ENCODE measurements at regions not wholly inside any gene's neighbourhood (a gene's known extent, or its start where the extent isn't known, plus 50 kb on each side); places are given as distances from the start of the nearest gene placed in this dataset.

- DNase-seq (ENCODE audit: extremely low read depth, low read depth): no peak
- TF ChIP-seq, protein P1, sequence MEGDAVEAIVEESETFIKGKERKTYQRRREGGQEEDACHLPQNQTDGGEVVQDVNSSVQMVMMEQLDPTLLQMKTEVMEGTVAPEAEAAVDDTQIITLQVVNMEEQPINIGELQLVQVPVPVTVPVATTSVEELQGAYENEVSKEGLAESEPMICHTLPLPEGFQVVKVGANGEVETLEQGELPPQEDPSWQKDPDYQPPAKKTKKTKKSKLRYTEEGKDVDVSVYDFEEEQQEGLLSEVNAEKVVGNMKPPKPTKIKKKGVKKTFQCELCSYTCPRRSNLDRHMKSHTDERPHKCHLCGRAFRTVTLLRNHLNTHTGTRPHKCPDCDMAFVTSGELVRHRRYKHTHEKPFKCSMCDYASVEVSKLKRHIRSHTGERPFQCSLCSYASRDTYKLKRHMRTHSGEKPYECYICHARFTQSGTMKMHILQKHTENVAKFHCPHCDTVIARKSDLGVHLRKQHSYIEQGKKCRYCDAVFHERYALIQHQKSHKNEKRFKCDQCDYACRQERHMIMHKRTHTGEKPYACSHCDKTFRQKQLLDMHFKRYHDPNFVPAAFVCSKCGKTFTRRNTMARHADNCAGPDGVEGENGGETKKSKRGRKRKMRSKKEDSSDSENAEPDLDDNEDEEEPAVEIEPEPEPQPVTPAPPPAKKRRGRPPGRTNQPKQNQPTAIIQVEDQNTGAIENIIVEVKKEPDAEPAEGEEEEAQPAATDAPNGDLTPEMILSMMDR (IDR thresholded peaks at IDR 0.05; ENCODE audit: low read depth, low read length): no peak
Measured at GRCh38 chr5:5633579-5633978, 211.1 kb downstream of the ICE1 start.

DNA sequence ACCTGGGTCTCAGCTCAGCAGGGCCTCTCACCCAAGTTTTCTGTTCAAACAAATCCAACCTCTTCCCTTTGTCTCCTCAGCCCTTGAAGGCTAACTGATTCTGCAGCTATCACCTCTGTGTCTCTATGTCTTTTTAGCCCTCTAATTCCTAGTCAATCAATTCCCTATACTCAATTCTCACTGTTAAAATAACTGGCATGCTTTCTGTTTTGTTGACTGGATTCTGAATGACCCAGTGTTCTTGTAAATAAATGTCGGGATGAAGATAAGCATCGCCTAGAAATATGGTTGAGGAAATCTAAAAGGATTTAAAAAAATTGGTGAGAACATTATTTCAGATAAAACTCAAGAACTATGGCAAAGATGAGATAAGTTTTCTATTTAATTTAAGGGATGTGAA is 210.2 kb downstream of the ICE1 start:
- TF ChIP-seq, protein P1 (IDR thresholded peaks at IDR 0.05; ENCODE audit: low read depth, low read length): no peak
- no peak for DNase-seq (ENCODE audit: extremely low read depth, low read depth)

- DNase-seq (ENCODE audit: extremely low read depth, low read depth): no peak
- TF ChIP-seq, protein P1 (IDR thresholded peaks at IDR 0.05; ENCODE audit: low read depth, low read length): no peak
Measured at GRCh38 chr5:5629607-5629978, 207.1 kb downstream of the ICE1 start.

- TF ChIP-seq, protein P1 (IDR thresholded peaks at IDR 0.05; ENCODE audit: low read depth, low read length): no peak
- DNase-seq (ENCODE audit: extremely low read depth, low read depth): no peak
Measured at GRCh38 chr5:5628866-5629606, 206.6 kb downstream of the ICE1 start.

DNA sequence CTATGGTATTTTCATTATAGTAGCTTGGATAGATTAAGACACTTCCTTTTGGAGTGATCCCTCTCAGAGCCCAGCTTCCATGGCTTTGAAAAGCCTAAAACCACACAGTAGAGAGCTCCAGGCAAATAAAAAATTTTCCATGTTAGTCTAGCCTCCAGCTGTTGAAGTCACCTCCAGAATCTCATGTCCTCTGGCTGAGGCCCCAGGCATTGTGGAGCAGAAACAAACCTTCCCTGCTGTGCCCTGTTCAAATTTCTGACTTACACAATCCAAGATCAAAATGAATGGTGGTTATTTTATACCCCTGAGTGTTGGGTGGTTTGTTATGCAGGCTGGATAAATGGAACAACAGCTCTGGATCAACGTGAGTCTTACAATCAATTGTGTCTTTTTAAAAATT is 203.9 kb downstream of the ICE1 start:
- DNase-seq (ENCODE audit: extremely low read depth, low read depth): no peak
- TF ChIP-seq, protein P1 (IDR thresholded peaks at IDR 0.05; ENCODE audit: low read depth, low read length): no peak

DNA sequence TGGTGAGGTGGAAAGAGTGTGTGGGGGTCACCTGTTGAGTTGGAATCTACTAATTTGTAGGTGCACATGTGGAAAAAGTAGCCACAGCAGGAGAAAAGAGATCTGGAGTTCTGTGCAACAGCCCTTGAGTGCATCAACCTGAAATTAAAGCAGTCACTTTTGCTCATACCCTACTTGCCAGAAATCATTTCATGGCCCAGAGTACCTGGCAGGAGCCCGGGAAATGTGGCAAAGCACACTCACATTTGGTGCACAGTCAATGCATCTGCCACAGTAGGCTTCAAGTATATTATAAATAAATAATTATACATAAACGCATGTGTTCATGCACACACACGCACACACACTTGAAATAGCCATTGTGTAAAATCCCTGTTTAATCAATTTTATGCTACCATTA is 203.0 kb downstream of the ICE1 start:
- TF ChIP-seq, protein P1 (IDR thresholded peaks at IDR 0.05; ENCODE audit: low read depth, low read length): no peak
- DNase-seq (ENCODE audit: extremely low read depth, low read depth): no peak

DNA sequence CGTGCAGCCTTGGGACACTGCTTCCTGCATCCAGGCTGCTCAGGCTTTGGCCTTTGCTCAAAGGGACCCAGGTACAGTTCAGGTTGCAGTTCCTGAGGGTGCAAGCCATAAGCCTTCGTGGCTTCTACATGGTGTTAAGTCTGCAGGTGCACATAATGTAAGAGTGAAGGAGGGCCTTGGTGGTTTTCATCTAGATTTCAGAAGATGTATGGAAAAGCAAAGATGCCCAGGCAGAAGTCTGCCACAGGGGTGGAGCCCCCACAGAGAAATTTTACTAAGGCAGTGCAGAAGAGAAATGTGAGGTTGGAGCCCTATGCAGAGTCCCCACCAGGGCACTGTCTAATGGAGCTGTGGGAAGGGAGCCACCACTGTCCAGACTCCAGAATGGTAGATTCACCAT is 200.9 kb downstream of the ICE1 start:
- TF ChIP-seq, protein P1 (IDR thresholded peaks at IDR 0.05; ENCODE audit: low read depth, low read length): no peak
- no peak for DNase-seq (ENCODE audit: extremely low read depth, low read depth)
